Astrocyte of the spinal cord (primary cell): ENCODE measurements at regions not wholly inside any gene's neighbourhood (a gene's known extent, or its start where the extent isn't known, plus 50 kb on each side); places are given as distances from the start of the nearest gene placed in this dataset.

Experiments
- DNase-seq: peaks from one replicate; pipeline ENCODE4 v3.0.0; 2011; ENCODE audit warnings: low read depth, low spot score
- H3K4me3 ChIP-seq: 2 replicates; pipeline ENCODE4 v1.5.1; 2011; ENCODE audit warnings: low read depth, mild to moderate bottlenecking, low read length, moderate library complexity
- CTCF ChIP-seq: IDR thresholded peaks from 2 replicates; pipeline ENCODE4 v1.5.1; 2012; ENCODE audit warnings: low read depth, mild to moderate bottlenecking, low read length, inconsistent platforms
- in situ Hi-C: cut with HindIII; loops from 2 replicates; pipeline ENCODE4 v1.10.0; 2017; ENCODE audit warnings: low sequenced_read_pairs

- in situ Hi-C loops, result no loop called here
- no peak for DNase-seq
- no peak for TF ChIP-seq CTCF
- no peak overlapping the region for H3K4me3 ChIP-seq
Observed at GRCh38 chr14:39582028-39582654, 149.9 kb upstream of the FBXO33 start.

GRCh38 chr14:39581474-39581873 is 149.2 kb upstream of the FBXO33 start:
- peak; percentile 10 for TF ChIP-seq CTCF
- in situ Hi-C loops, result no loop called here
- H3K4me3 ChIP-seq, result no peak overlapping the region
- DNase-seq, result peak; percentile 6

- no peak overlapping the region for H3K4me3 ChIP-seq
- in situ Hi-C loops, result no loop called here
- TF ChIP-seq CTCF, result no peak
- DNase-seq, result no peak
Observed at GRCh38 chr14:39580696-39581095, 148.5 kb upstream of the FBXO33 start.

GRCh38 chr14:39576736-39577135 is 144.5 kb upstream of the FBXO33 start:
- no peak for TF ChIP-seq CTCF
- peak; percentile 74 for DNase-seq
- in situ Hi-C loops, result no loop called here
- no peak overlapping the region for H3K4me3 ChIP-seq

GRCh38 chr14:39576258-39576657 is 144.0 kb upstream of the FBXO33 start:
- no peak overlapping the region for H3K4me3 ChIP-seq
- peak; percentile 27 for TF ChIP-seq CTCF
- DNase-seq, result peak; percentile 11
- in situ Hi-C loops, result no loop called here

GRCh38 chr14:39568809-39569538 is 136.7 kb upstream of the FBXO33 start:
- TF ChIP-seq CTCF, result no peak
- in situ Hi-C loops, result no loop called here
- no peak overlapping the region for H3K4me3 ChIP-seq
- no peak for DNase-seq
